ENCODE measurements at regions not wholly inside any gene's neighbourhood (a gene's known extent, or its start where the extent isn't known, plus 50 kb on each side); places are given as distances from the start of the nearest gene placed in this dataset.

GRCh38 chr5:1672396-1672795, 127.2 kb downstream of the MRPL36 start:
- intact Hi-C loops (cut with DNase I), result no loop called here
- peak in 2 of 10 donors; percentile 59 to 66 for DNase-seq

GRCh38 chr5:1671351-1671750, 128.3 kb downstream of the MRPL36 start:
- peak in 2 of 10 donors; percentile 48 to 59 for DNase-seq
- intact Hi-C loops (cut with DNase I), result no loop called here

GRCh38 chr5:1670351-1670750, 129.3 kb downstream of the MRPL36 start:
- intact Hi-C loops (cut with DNase I), result no loop called here
- DNase-seq, result peak in 2 of 10 donors; percentile 16 to 51

GRCh38 chr5:1669276-1670155, 130.1 kb downstream of the MRPL36 start:
- intact Hi-C loops (cut with DNase I), result no loop called here
- peak in 2 of 10 donors; percentile 45 to 58 for DNase-seq

GRCh38 chr5:1668141-1668721, 131.4 kb downstream of the MRPL36 start:
- intact Hi-C loops (cut with DNase I), result no loop called here
- DNase-seq, result peak in 4 of 10 donors; percentile 29 to 93 (median 90)

- intact Hi-C loops (cut with DNase I), result no loop called here
- DNase-seq, result peak in 2 of 10 donors; percentile 66 to 85
These were observed 131.9 kb downstream of the MRPL36 start for GRCh38 chr5:1667648-1668140.

GRCh38 chr5:1666812-1667588, 132.6 kb downstream of the MRPL36 start:
- intact Hi-C loops (cut with DNase I), result no loop called here
- peak in 6 of 10 donors; percentile 40 to 93 (median 64) for DNase-seq

GRCh38 chr5:1666221-1666620, 133.4 kb downstream of the MRPL36 start:
- intact Hi-C loops (cut with DNase I), result no loop called here
- DNase-seq, result peak in 1 of 10 donors; percentile 3

GRCh38 chr5:1665803-1666202, 133.8 kb downstream of the MRPL36 start:
- no peak for DNase-seq
- intact Hi-C loops (cut with DNase I), result no loop called here

GRCh38 chr5:1665231-1665630, 134.4 kb downstream of the MRPL36 start:
- DNase-seq, result peak in 2 of 10 donors; percentile 12 to 47
- intact Hi-C loops (cut with DNase I), result no loop called here

GRCh38 chr5:1663186-1663585, 136.5 kb downstream of the MRPL36 start:
- intact Hi-C loops (cut with DNase I), result loop anchor here (5.0 kb wide), 1 partner anchor 374 kb away; no protein-coding TSS in a partner anchor

GRCh38 chr5:1662559-1663085, 137.0 kb downstream of the MRPL36 start:
- intact Hi-C loops (cut with DNase I), result loop anchor here (5.0 kb wide), 1 partner anchor 375 kb away; no protein-coding TSS in a partner anchor
- peak in 2 of 10 donors; percentile 11 to 45 for DNase-seq

More at GRCh38 chr5:1663186-1663585, 136.5 kb downstream of the MRPL36 start:
- peak in 2 of 10 donors; percentile 1 to 59 for DNase-seq

GRCh38 chr5:1661831-1662558, 137.6 kb downstream of the MRPL36 start:
- intact Hi-C loops (cut with DNase I), result loop anchor here (5.0 kb wide), 1 partner anchor 375 kb away; no protein-coding TSS in a partner anchor
- peak in 2 of 10 donors; percentile 9 to 43 for DNase-seq

- peak in 2 of 10 donors; percentile 8 to 33 for DNase-seq
- intact Hi-C loops (cut with DNase I), result loop anchor here (5.0 kb wide), 1 partner anchor 376 kb away; no protein-coding TSS in a partner anchor
These were observed 137.6 kb upstream of the LPCAT1 start for GRCh38 chr5:1661311-1661710.

GRCh38 chr5:1660511-1660910, 136.8 kb upstream of the LPCAT1 start:
- DNase-seq, result peak in 1 of 10 donors; percentile 12
- intact Hi-C loops (cut with DNase I), result loop anchor here (5.0 kb wide), 1 partner anchor 377 kb away; no protein-coding TSS in a partner anchor

GRCh38 chr5:1660001-1660400, 136.2 kb upstream of the LPCAT1 start:
- intact Hi-C loops (cut with DNase I), result loop anchor here (5.0 kb wide), 1 partner anchor 377 kb away; no protein-coding TSS in a partner anchor
- DNase-seq, result peak in 3 of 10 donors; percentile 7 to 79 (median 62)

GRCh38 chr5:1659100-1659981, 135.6 kb upstream of the LPCAT1 start:
- intact Hi-C loops (cut with DNase I), result no loop called here
- peak in 1 of 10 donors; percentile 47 for DNase-seq

- intact Hi-C loops (cut with DNase I), result no loop called here
These were observed 134.9 kb upstream of the LPCAT1 start for GRCh38 chr5:1658665-1659064.

More at GRCh38 chr5:1658665-1659064, 134.9 kb upstream of the LPCAT1 start:
- DNase-seq, result peak in 1 of 10 donors; percentile 50
